CD4-positive, CD25-positive, alpha-beta regulatory T cell (primary cell): ENCODE measurements at regions not wholly inside any gene's neighbourhood (a gene's known extent, or its start where the extent isn't known, plus 50 kb on each side); places are given as distances from the start of the nearest gene placed in this dataset.
A peak's percentile ranks its signal among the peaks of the same experiment; 100 is the strongest.

Source experiments
- ATAC-seq, 2 donors: fragments of 150-1000 bp; cut with Tn5 transposase; one replicate each; pipeline ENCODE4 v1.10.0; 2021; ENCODE audit warnings: low read depth in 2 of 2, moderate number of reproducible peaks in 2 of 2, moderate library complexity in 1 of 2
- DNase-seq, 3 donors: peaks; one replicate each; pipeline versions ENCODE4 v3.0.0 to v3.0.0-alpha.2; 2012 to 2022; ENCODE audit warnings: mixed read lengths in 1 of 3
- H3K27ac ChIP-seq: one replicate; pipeline ENCODE4 v1.7.0; 2013; ENCODE audit warnings: mild to moderate bottlenecking, low read length; ENCODE audit not compliant: insufficient read depth, poor library complexity, severe bottlenecking
- H3K27me3 ChIP-seq: one replicate; pipeline ENCODE4 v1.7.0; 2013; ENCODE audit warnings: low read length; ENCODE audit not compliant: control insufficient read depth, insufficient read depth
- H3K36me3 ChIP-seq: one replicate; pipeline ENCODE4 v1.7.0; 2013; ENCODE audit warnings: mild to moderate bottlenecking, low read length, moderate library complexity; ENCODE audit not compliant: control insufficient read depth, insufficient read depth
- H3K4me1 ChIP-seq: 2 replicates; pipeline ENCODE4 v1.7.0; 2013; ENCODE audit warnings: mild to moderate bottlenecking, low read length; ENCODE audit not compliant: insufficient read depth, control insufficient read depth, poor library complexity, severe bottlenecking
- H3K4me3 ChIP-seq: one replicate; pipeline ENCODE4 v1.7.0; 2013; ENCODE audit warnings: low read depth, mild to moderate bottlenecking, low read length, moderate library complexity
- H3K9me3 ChIP-seq, 2 experiments: 1 replicate in 1 of 2; 2 replicates in 1 of 2; pipeline ENCODE4 v1.7.0; 2013; ENCODE audit warnings: low read length in 2 of 2, mild to moderate bottlenecking in 1 of 2, moderate library complexity in 1 of 2; ENCODE audit not compliant: control insufficient read depth in 2 of 2
- H3K27ac Mint-ChIP-seq, 3 donors: one replicate each; pipeline ENCODE4 v1.8.0; 2020 to 2022; ENCODE audit warnings: mild to moderate bottlenecking in 3 of 3, mixed read lengths in 3 of 3, moderate library complexity in 2 of 3
- H3K27me3 Mint-ChIP-seq: one replicate; pipeline ENCODE4 v1.8.0; 2022; ENCODE audit warnings: mild to moderate bottlenecking, mixed read lengths
- H3K36me3 Mint-ChIP-seq: one replicate; pipeline ENCODE4 v1.8.0; 2020; ENCODE audit warnings: mixed read lengths
- H3K4me1 Mint-ChIP-seq, 4 donors: one replicate each; pipeline ENCODE4 v1.8.0; 2020 to 2022; ENCODE audit warnings: mixed read lengths in 4 of 4, mild to moderate bottlenecking in 1 of 4
- H3K4me3 Mint-ChIP-seq, 4 donors: one replicate each; pipeline ENCODE4 v1.8.0; 2020 to 2022; ENCODE audit warnings: mild to moderate bottlenecking in 4 of 4, mixed read lengths in 4 of 4, moderate library complexity in 3 of 4
- H3K9me3 Mint-ChIP-seq, 7 donors: one replicate each; pipeline ENCODE4 v1.8.0; 2020 to 2022; ENCODE audit warnings: mixed read lengths in 7 of 7, mild to moderate bottlenecking in 3 of 7, moderate library complexity in 2 of 7

- Histone ChIP-seq H3K4me1 (no peaks in the 10 kb centered on the region), H3K36me3 (no peaks in the 10 kb centered on the region), H3K9me3 (no peaks in the 10 kb centered on the region), H3K27me3 (no peaks in the 10 kb centered on the region), H3K27ac (no peak overlapping the region), H3K4me3 (no peak overlapping the region)
- H3K27me3 Mint-ChIP-seq, result no peaks in the 10 kb centered on the region
- no peak for DNase-seq
- ATAC-seq, result no peak
- no peak overlapping the region for H3K27ac Mint-ChIP-seq
- peaks cover 0 to 4% (median 0%) of the 10 kb centered on the region in 4 donors for H3K4me1 Mint-ChIP-seq
- H3K4me3 Mint-ChIP-seq, result no peak overlapping the region
- H3K9me3 Mint-ChIP-seq, result peaks cover 0 to 2% (median 0%) of the 10 kb centered on the region in 7 donors
- no peaks in the 10 kb centered on the region for H3K36me3 Mint-ChIP-seq
These were observed 172.1 kb upstream of the RFC3 start for GRCh38 chr13:33645591-33646554.

GRCh38 chr13:33649212-33649878 lies 168.6 kb upstream of the RFC3 start:
- H3K4me3 Mint-ChIP-seq, result no peak overlapping the region
- Histone ChIP-seq H3K36me3 (no peaks in the 10 kb centered on the region), H3K4me3 (no peak overlapping the region), H3K9me3 (no peaks in the 10 kb centered on the region), H3K27me3 (no peaks in the 10 kb centered on the region), H3K27ac (no peak overlapping the region), H3K4me1 (no peaks in the 10 kb centered on the region)
- H3K36me3 Mint-ChIP-seq, result no peaks in the 10 kb centered on the region
- DNase-seq (no peak), ATAC-seq (no peak)
- H3K27me3 Mint-ChIP-seq, result peaks cover 4% of the 10 kb centered on the region
- peaks cover 0 to 5% (median 0%) of the 10 kb centered on the region in 7 donors for H3K9me3 Mint-ChIP-seq
- H3K4me1 Mint-ChIP-seq, result peaks cover 0 to 4% (median 0%) of the 10 kb centered on the region in 4 donors
- H3K27ac Mint-ChIP-seq, result no peak overlapping the region

GRCh38 chr13:33651766-33652165 lies 166.2 kb upstream of the RFC3 start:
- Mint-ChIP-seq H3K4me1 (no peaks in the 10 kb centered on the region), H3K36me3 (no peaks in the 10 kb centered on the region), H3K4me3 (peak overlapping the region in 1 of 4 donors; percentile 24), H3K9me3 (peaks cover 0 to 5% (median 0%) of the 10 kb centered on the region in 7 donors), H3K27me3 (peaks cover 9% of the 10 kb centered on the region), H3K27ac (peak overlapping the region in 1 of 3 donors; percentile 46)
- H3K36me3 ChIP-seq, result no peaks in the 10 kb centered on the region
- no peak overlapping the region for H3K4me3 ChIP-seq
- no peak for DNase-seq
- no peaks in the 10 kb centered on the region for H3K4me1 ChIP-seq
- no peak overlapping the region for H3K27ac ChIP-seq
- ATAC-seq, result no peak
- no peaks in the 10 kb centered on the region for H3K27me3 ChIP-seq
- no peaks in the 10 kb centered on the region for H3K9me3 ChIP-seq

GRCh38 chr13:33657274-33657673 lies 160.7 kb upstream of the RFC3 start:
- Mint-ChIP-seq H3K4me3 (no peak overlapping the region), H3K4me1 (no peaks in the 10 kb centered on the region), H3K36me3 (no peaks in the 10 kb centered on the region), H3K27ac (no peak overlapping the region), H3K9me3 (peaks cover 0 to 3% (median 0%) of the 10 kb centered on the region in 7 donors), H3K27me3 (peaks cover 24% of the 10 kb centered on the region)
- H3K4me1 ChIP-seq, result no peaks in the 10 kb centered on the region
- no peak for DNase-seq
- H3K4me3 ChIP-seq, result no peak overlapping the region
- no peaks in the 10 kb centered on the region for H3K36me3 ChIP-seq
- no peak for ATAC-seq
- H3K27ac ChIP-seq, result no peak overlapping the region
- no peaks in the 10 kb centered on the region for H3K9me3 ChIP-seq
- H3K27me3 ChIP-seq, result no peaks in the 10 kb centered on the region

- no peak overlapping the region for H3K4me3 Mint-ChIP-seq
- H3K9me3 Mint-ChIP-seq, result peaks cover 0 to 1% (median 0%) of the 10 kb centered on the region in 7 donors
- Histone ChIP-seq H3K27me3 (no peaks in the 10 kb centered on the region), H3K4me3 (no peak overlapping the region), H3K9me3 (no peaks in the 10 kb centered on the region), H3K4me1 (no peaks in the 10 kb centered on the region), H3K36me3 (no peaks in the 10 kb centered on the region), H3K27ac (no peak overlapping the region)
- H3K27me3 Mint-ChIP-seq, result peaks cover 19% of the 10 kb centered on the region
- no peaks in the 10 kb centered on the region for H3K4me1 Mint-ChIP-seq
- no peaks in the 10 kb centered on the region for H3K36me3 Mint-ChIP-seq
- no peak for ATAC-seq
- DNase-seq, result no peak
- no peak overlapping the region for H3K27ac Mint-ChIP-seq
These were observed 158.5 kb upstream of the RFC3 start for GRCh38 chr13:33659466-33659865.

GRCh38 chr13:33659894-33660293 lies 158.1 kb upstream of the RFC3 start:
- no peaks in the 10 kb centered on the region for H3K27me3 ChIP-seq
- H3K9me3 ChIP-seq, result no peaks in the 10 kb centered on the region
- ATAC-seq (no peak), DNase-seq (no peak)
- no peak overlapping the region for H3K4me3 ChIP-seq
- H3K4me1 ChIP-seq, result no peaks in the 10 kb centered on the region
- Mint-ChIP-seq H3K4me3 (no peak overlapping the region), H3K4me1 (no peaks in the 10 kb centered on the region), H3K27me3 (peaks cover 18% of the 10 kb centered on the region), H3K9me3 (peaks cover 0 to 1% (median 0%) of the 10 kb centered on the region in 7 donors), H3K36me3 (no peaks in the 10 kb centered on the region), H3K27ac (no peak overlapping the region)
- no peak overlapping the region for H3K27ac ChIP-seq
- H3K36me3 ChIP-seq, result no peaks in the 10 kb centered on the region

- H3K9me3 ChIP-seq, result no peaks in the 10 kb centered on the region
- Mint-ChIP-seq H3K27ac (no peak overlapping the region), H3K4me3 (no peak overlapping the region), H3K36me3 (no peaks in the 10 kb centered on the region), H3K4me1 (peaks cover 0 to 7% (median 5%) of the 10 kb centered on the region in 4 donors), H3K27me3 (peaks cover 15% of the 10 kb centered on the region), H3K9me3 (peaks cover 0 to 1% (median 0%) of the 10 kb centered on the region in 7 donors)
- H3K4me1 ChIP-seq, result peaks cover 4% of the 10 kb centered on the region
- H3K27me3 ChIP-seq, result no peaks in the 10 kb centered on the region
- no peaks in the 10 kb centered on the region for H3K36me3 ChIP-seq
- no peak overlapping the region for H3K27ac ChIP-seq
- DNase-seq (no peak), ATAC-seq (no peak)
- H3K4me3 ChIP-seq, result no peak overlapping the region
These were observed 155.6 kb upstream of the RFC3 start for GRCh38 chr13:33662392-33662791.
